ENCODE measurements at regions not wholly inside any gene's neighbourhood (a gene's known extent, or its start where the extent isn't known, plus 50 kb on each side); places are given as distances from the start of the nearest gene placed in this dataset.

DNA sequence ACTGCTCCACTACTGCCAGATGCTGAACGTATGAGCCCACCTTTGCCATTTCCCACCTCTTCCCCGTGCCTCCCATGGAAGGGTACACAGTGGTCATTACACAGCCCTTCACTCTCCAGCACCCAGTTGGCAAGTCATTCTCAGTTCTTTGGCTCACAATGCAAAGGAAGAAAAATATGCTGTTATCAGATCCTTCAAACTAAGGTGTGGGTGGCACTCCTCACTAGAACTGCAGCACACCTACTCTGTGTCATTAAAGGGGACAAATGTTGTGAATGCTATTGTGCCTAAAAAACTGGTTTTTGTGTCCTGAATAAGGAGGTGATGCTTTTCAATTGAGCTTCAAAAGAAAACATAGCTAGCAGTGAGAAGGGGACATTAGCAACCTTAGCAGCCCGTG lies 183.1 kb upstream of the SNX2 start:
- TF ChIP-seq, protein P1, sequence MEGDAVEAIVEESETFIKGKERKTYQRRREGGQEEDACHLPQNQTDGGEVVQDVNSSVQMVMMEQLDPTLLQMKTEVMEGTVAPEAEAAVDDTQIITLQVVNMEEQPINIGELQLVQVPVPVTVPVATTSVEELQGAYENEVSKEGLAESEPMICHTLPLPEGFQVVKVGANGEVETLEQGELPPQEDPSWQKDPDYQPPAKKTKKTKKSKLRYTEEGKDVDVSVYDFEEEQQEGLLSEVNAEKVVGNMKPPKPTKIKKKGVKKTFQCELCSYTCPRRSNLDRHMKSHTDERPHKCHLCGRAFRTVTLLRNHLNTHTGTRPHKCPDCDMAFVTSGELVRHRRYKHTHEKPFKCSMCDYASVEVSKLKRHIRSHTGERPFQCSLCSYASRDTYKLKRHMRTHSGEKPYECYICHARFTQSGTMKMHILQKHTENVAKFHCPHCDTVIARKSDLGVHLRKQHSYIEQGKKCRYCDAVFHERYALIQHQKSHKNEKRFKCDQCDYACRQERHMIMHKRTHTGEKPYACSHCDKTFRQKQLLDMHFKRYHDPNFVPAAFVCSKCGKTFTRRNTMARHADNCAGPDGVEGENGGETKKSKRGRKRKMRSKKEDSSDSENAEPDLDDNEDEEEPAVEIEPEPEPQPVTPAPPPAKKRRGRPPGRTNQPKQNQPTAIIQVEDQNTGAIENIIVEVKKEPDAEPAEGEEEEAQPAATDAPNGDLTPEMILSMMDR (IDR thresholded peaks at IDR 0.05; ENCODE audit: unreplicated experiment): no peak
- Mint-ChIP-seq H3K4me1 (ENCODE audit: low read depth) (peaks cover 2% of the 10 kb centered on the region), H3K9me3 (ENCODE audit: low read depth) (no peaks in the 10 kb centered on the region), H3K27me3 (no peaks in the 10 kb centered on the region), H3K4me3 (ENCODE audit: low read depth) (no peak overlapping the region), H3K27ac (no peak overlapping the region), H3K36me3 (ENCODE audit: insufficient read depth) (no peaks in the 10 kb centered on the region)
- no peak for DNase-seq (ENCODE audit: low spot score, unreplicated experiment)

DNA sequence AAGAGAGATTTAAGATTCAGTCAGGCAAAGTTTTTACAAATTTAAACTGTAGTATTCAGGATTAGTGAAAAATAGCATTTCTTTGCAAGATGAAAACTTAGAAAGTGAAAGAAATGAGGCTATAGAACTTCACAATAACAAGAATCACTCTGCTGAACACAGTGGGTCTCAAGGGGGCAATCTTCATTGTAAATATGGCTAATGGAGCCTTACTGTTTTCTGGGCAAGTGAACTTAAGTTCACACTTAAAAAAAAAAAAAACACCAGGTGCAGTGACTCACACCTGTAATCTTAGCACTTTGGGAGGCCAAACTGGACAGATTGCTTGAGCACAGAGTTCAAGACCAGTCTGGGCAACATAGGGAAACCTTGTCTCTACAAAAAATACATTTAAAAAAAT lies 175.9 kb upstream of the SNX2 start:
- H3K9me3 Mint-ChIP-seq (ENCODE audit: low read depth): peaks cover 15% of the 10 kb centered on the region
- TF ChIP-seq, protein P1 (IDR thresholded peaks at IDR 0.05; ENCODE audit: unreplicated experiment): no peak
- peaks cover 2% of the 10 kb centered on the region for H3K4me1 Mint-ChIP-seq (ENCODE audit: low read depth)

DNA sequence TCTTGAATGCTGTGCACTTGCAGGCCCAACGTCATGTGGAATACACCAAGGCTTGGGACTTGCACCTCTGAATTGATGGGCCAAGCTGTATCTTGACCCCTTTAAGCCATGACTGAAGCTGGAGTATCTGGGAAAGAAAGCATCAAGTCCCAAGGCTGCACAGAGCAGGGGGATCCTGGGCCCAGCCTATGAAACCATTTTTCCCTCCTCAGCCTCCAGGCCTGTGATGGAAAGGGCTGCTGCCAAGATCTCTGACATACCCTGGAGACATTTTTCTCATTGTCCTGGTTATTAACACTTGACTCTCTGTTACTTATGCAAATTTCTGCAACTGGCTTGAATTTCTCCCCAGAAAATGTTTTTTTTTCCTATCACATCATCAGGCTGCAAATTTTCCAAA lies 174.0 kb upstream of the SNX2 start:
- no peak for DNase-seq (ENCODE audit: low spot score, unreplicated experiment)
- H3K9me3 Mint-ChIP-seq (ENCODE audit: low read depth): peaks cover 15% of the 10 kb centered on the region
- no peaks in the 10 kb centered on the region for H3K4me1 Mint-ChIP-seq (ENCODE audit: low read depth)
- H3K27ac Mint-ChIP-seq: no peak overlapping the region
- TF ChIP-seq, protein P1 (IDR thresholded peaks at IDR 0.05; ENCODE audit: unreplicated experiment): no peak
- H3K4me3 Mint-ChIP-seq (ENCODE audit: low read depth): no peak overlapping the region
- no peaks in the 10 kb centered on the region for H3K27me3 Mint-ChIP-seq
- peaks cover 3% of the 10 kb centered on the region for H3K36me3 Mint-ChIP-seq (ENCODE audit: insufficient read depth)

More for the DNA sequence above, 175.9 kb upstream of the SNX2 start:
- Mint-ChIP-seq H3K36me3 (ENCODE audit: insufficient read depth) (peaks cover 3% of the 10 kb centered on the region), H3K4me3 (ENCODE audit: low read depth) (no peak overlapping the region), H3K27ac (no peak overlapping the region), H3K27me3 (no peaks in the 10 kb centered on the region)
- no peak for DNase-seq (ENCODE audit: low spot score, unreplicated experiment)

DNA sequence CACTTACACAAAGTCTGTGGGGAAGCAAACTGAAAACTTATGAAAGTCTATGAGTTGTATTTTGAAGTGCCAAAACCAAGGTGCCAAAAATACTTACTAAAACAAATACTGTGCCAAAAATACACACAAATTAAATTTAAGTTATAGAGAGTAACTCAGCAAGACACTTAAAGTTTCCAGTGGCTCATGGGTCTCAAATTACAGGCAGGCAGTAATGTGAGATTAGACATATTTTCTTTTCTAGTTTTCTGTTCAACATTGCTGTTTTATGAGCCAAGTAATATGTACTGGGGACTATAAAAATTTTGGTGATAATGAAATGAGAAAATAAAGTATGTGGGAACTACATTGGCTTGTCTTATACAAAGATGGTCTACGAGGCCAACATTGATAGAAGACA lies 172.2 kb upstream of the SNX2 start:
- TF ChIP-seq, protein P1 (IDR thresholded peaks at IDR 0.05; ENCODE audit: unreplicated experiment): no peak
- no peak for DNase-seq (ENCODE audit: low spot score, unreplicated experiment)
- Mint-ChIP-seq H3K4me1 (ENCODE audit: low read depth) (no peaks in the 10 kb centered on the region), H3K36me3 (ENCODE audit: insufficient read depth) (peaks cover 3% of the 10 kb centered on the region), H3K9me3 (ENCODE audit: low read depth) (peaks cover 15% of the 10 kb centered on the region), H3K27me3 (no peaks in the 10 kb centered on the region), H3K27ac (no peak overlapping the region), H3K4me3 (ENCODE audit: low read depth) (no peak overlapping the region)

DNA sequence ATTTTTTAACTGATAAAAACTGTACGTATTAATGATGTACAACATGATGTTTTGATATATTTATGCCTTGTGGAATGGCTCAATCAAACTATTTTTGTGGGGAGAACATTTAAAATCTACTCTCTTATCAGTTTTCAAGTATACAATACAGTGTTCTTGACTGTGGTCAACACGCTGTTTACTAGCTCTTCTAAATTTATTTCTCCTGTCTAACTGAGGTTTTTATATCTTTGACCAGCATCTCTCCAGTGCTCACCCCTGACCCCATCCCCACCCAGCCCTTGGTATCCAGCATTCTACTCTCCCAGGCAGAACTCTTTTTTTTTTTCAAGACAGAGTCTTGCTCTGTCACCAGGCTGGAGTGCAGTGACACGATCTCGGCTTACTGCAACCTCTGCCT lies 169.6 kb upstream of the SNX2 start:
- H3K4me3 Mint-ChIP-seq (ENCODE audit: low read depth): no peak overlapping the region
- no peak for DNase-seq (ENCODE audit: low spot score, unreplicated experiment)
- TF ChIP-seq, protein P1 (IDR thresholded peaks at IDR 0.05; ENCODE audit: unreplicated experiment): no peak
- H3K9me3 Mint-ChIP-seq (ENCODE audit: low read depth): peaks cover 7% of the 10 kb centered on the region
- peaks cover 2% of the 10 kb centered on the region for H3K36me3 Mint-ChIP-seq (ENCODE audit: insufficient read depth)
- H3K4me1 Mint-ChIP-seq (ENCODE audit: low read depth): no peaks in the 10 kb centered on the region
- no peaks in the 10 kb centered on the region for H3K27me3 Mint-ChIP-seq
- H3K27ac Mint-ChIP-seq: no peak overlapping the region

All from progenitor cell of endocrine pancreas (in vitro differentiated cells).